Parathyroid adenoma (tissue), 2 donors: ENCODE measurements at regions not wholly inside any gene's neighbourhood (a gene's known extent, or its start where the extent isn't known, plus 50 kb on each side); places are given as distances from the start of the nearest gene placed in this dataset.

Experiments used
- H2AFZ ChIP-seq: fragments of 300-600 bp; sonication (generic); one replicate; pipeline ENCODE4 v1.7.0; 2017; ENCODE audit warnings: antibody characterized with exemption, mild to moderate bottlenecking
- H3K27ac ChIP-seq: fragments of 300-600 bp; sonication (generic); one replicate; pipeline ENCODE4 v1.7.0; 2017
- H3K27me3 ChIP-seq: fragments of 300-600 bp; sonication (generic); one replicate; pipeline ENCODE4 v1.7.0; 2017; ENCODE audit warnings: low read length; ENCODE audit not compliant: control insufficient read depth, insufficient read depth
- H3K36me3 ChIP-seq: fragments of 300-600 bp; sonication (generic); one replicate; pipeline ENCODE4 v1.7.0; 2017; ENCODE audit warnings: low read length; ENCODE audit not compliant: control insufficient read depth, insufficient read depth
- H3K4me1 ChIP-seq: fragments of 300-600 bp; sonication (generic); one replicate; pipeline ENCODE4 v1.7.0; 2017; ENCODE audit warnings: control low read depth
- H3K4me2 ChIP-seq: fragments of 300-600 bp; sonication (generic); one replicate; pipeline ENCODE4 v1.7.0; 2017; ENCODE audit warnings: low read length
- H3K4me3 ChIP-seq: fragments of 300-600 bp; sonication (generic); one replicate; pipeline ENCODE4 v1.7.0; 2017; ENCODE audit warnings: low read depth, low read length
- H3K79me2 ChIP-seq: fragments of 300-600 bp; sonication (generic); one replicate; pipeline ENCODE4 v1.7.0; 2017; ENCODE audit warnings: control low read depth
- H3K9ac ChIP-seq: fragments of 300-600 bp; sonication (generic); one replicate; pipeline ENCODE4 v1.7.0; 2017; ENCODE audit warnings: mild to moderate bottlenecking
- H3K9me3 ChIP-seq: fragments of 300-600 bp; sonication (generic); one replicate; pipeline ENCODE4 v1.7.0; 2017; ENCODE audit warnings: low read length; ENCODE audit not compliant: control insufficient read depth
- CTCF ChIP-seq: fragments of 300-600 bp; sonication (generic); IDR thresholded peaks from one replicate; pipeline ENCODE4 v1.7.0; 2017; ENCODE audit warnings: antibody characterized with exemption, mild to moderate bottlenecking
- donor health status: primary hyperparathyroidism.

- Histone ChIP-seq H3K27me3 (no peaks in the 10 kb centered on the region), H3K9me3 (no peaks in the 10 kb centered on the region), H3K27ac (no peak overlapping the region), H3K4me1 (no peaks in the 10 kb centered on the region), H3K79me2 (no peaks in the 10 kb centered on the region), H3K4me2 (no peak overlapping the region), H3K36me3 (no peaks in the 10 kb centered on the region), H2AFZ (no peak overlapping the region), H3K4me3 (no peak overlapping the region), H3K9ac (no peak overlapping the region)
- no peak for TF ChIP-seq CTCF
These were observed 65.8 kb upstream of the SPHKAP start for GRCh38 chr2:228247335-228247734.

GRCh38 chr2:228245601-228246000 lies 64.1 kb upstream of the SPHKAP start:
- no peaks in the 10 kb centered on the region for H3K36me3 ChIP-seq
- no peak overlapping the region for H3K27ac ChIP-seq
- no peaks in the 10 kb centered on the region for H3K9me3 ChIP-seq
- H3K4me2 ChIP-seq, result no peak overlapping the region
- no peak overlapping the region for H2AFZ ChIP-seq
- H3K4me3 ChIP-seq, result no peak overlapping the region
- no peak for TF ChIP-seq CTCF
- no peaks in the 10 kb centered on the region for H3K4me1 ChIP-seq
- H3K79me2 ChIP-seq, result no peaks in the 10 kb centered on the region
- no peaks in the 10 kb centered on the region for H3K27me3 ChIP-seq
- H3K9ac ChIP-seq, result no peak overlapping the region

DNA sequence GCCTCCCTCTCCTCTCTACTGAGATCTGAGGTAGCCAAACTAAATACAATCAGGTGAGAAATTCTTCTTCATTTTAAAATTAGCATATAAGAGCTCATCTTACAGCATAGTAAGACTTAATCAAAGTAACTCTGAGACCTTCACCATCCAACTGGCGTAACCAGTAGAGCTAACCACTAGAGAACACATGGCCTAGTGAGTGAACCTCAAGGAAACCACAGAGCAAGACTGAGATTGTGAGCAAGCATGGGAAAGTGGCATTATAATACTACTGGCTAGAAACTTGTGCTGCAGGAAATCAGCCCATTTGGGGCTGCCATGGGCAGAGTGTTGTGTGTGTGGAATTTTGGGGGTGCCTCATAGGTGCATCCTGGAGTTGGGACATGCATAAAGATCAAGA lies 61.1 kb upstream of the SPHKAP start:
- no peak overlapping the region for H3K9ac ChIP-seq
- H3K4me1 ChIP-seq, result no peaks in the 10 kb centered on the region
- H3K27ac ChIP-seq, result no peak overlapping the region
- H3K27me3 ChIP-seq, result no peaks in the 10 kb centered on the region
- no peaks in the 10 kb centered on the region for H3K9me3 ChIP-seq
- no peak overlapping the region for H3K4me2 ChIP-seq
- no peak overlapping the region for H2AFZ ChIP-seq
- no peaks in the 10 kb centered on the region for H3K36me3 ChIP-seq
- TF ChIP-seq CTCF, result no peak
- no peak overlapping the region for H3K4me3 ChIP-seq
- H3K79me2 ChIP-seq, result no peaks in the 10 kb centered on the region

GRCh38 chr2:228239907-228240561 lies 58.5 kb upstream of the SPHKAP start:
- no peaks in the 10 kb centered on the region for H3K9me3 ChIP-seq

More at GRCh38 chr2:228239907-228240561, 58.5 kb upstream of the SPHKAP start:
- H3K9ac ChIP-seq, result no peak overlapping the region
- no peaks in the 10 kb centered on the region for H3K4me1 ChIP-seq
- H3K36me3 ChIP-seq, result no peaks in the 10 kb centered on the region
- H3K4me3 ChIP-seq, result no peak overlapping the region
- H3K27ac ChIP-seq, result no peak overlapping the region
- TF ChIP-seq CTCF, result no peak
- H3K4me2 ChIP-seq, result no peak overlapping the region
- H2AFZ ChIP-seq, result no peak overlapping the region
- H3K27me3 ChIP-seq, result no peaks in the 10 kb centered on the region
- H3K79me2 ChIP-seq, result no peaks in the 10 kb centered on the region
